GM21529 (cell line): ENCODE measurements at regions not wholly inside any gene's neighbourhood (a gene's known extent, or its start where the extent isn't known, plus 50 kb on each side); places are given as distances from the start of the nearest gene placed in this dataset.
"Not testable (repeated sequence)": the region's sequence is repeated elsewhere in the genome, so short reads cannot be mapped to it uniquely, and the experiment has no call there.

Source experiments
- ATAC-seq: cut with Tn5 transposase; IDR thresholded peaks from one replicate; pipeline ENCODE4 v1.9.1; 2021; ENCODE audit not compliant: unreplicated experiment

DNA sequence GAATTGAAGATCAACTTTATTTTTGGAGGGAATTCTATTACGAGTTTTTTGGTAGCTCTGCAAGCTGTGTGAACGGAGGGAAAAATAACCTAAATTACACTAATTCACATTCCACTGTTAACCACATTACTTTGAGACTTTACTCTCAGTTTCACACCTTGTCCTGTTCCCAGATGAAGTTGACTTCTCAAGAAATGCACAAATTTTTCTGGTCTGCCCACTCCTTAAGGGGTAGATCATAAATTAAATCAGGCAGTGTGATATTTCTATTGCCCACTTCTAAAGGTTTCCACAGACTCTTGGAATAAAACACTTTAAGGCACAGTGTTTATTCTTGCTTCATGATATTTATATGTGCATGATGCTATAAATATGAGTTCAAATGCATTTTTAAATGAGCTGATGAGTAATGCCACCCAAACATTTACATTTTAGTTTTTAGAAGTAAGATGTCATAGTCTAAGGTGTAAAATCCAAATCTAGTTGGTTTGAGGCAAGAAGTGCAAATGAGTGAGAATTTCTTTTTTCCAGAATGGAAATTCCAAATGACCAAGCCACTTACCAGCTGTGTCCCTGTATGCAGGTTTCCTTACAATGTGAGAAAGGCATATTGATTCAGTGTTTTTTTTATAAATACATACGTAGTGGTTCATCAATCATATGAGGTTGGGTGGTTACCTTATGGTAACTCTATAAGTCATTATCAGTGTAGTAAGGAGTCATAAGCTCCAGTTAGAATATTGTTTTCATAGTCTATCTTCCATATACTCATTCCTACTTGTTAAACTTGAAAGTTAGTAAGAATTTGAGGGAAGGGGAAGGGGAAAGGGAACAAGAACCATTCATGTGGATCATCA is 437.7 kb upstream of the MEF2C start:
- ATAC-seq = no peak

DNA sequence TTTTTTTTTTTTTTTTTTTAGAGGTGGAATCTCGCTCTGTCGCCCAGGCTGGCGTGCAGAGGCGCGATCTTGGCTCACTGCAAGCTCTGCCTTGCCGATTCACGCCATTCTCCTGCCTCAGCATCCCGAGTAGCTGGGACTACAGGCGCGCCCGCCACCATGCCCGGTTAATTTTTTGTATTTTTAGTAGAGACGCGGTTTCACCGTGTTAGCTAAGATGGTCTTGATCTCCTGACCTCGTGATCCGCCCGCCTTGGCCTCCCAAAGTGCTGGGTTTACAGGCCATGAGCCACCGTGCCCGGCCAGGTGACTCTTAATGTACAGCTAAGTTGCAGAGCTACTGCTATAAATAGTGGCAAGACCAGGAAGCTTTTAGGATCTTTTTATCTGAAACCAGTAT is 434.9 kb upstream of the MEF2C start:
- not testable (repeated sequence) for ATAC-seq

DNA sequence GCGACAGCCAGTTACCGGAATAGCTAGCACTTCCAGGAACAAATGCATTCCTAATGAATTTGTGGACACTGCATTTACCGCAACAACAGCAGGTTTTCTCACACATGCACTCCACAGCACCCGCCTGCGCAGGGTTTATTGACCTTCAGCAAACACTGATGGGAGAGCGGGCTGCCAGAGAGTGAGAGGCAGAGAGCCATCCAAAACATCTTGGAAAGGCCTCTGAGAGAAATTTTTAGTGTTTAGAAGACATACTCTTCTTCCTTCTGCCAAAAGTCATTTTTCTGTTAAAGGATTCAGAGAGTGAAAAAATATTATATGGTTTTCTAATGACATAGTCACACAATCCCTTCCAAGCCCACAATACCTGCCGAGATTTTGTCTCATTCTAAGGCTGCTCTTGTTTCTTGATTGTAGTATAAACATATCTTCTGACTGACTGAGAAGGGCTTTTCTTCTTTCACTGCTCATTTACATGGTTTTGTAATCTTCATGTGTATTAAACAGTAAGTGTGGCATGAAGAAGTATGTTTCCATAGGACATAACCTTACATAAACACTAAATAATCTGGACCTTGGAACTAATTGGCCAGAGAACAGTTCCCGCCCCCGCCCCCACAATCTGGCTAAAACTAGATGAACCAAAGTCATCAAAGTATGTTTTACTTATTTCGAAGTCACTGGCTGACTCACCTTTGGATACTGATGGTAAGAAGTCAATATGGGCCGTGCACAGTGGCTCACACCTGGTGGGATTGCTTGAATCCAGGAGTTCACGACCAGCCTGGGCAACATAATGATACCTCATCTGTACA is 432.5 kb upstream of the MEF2C start:
- ATAC-seq = no peak

DNA sequence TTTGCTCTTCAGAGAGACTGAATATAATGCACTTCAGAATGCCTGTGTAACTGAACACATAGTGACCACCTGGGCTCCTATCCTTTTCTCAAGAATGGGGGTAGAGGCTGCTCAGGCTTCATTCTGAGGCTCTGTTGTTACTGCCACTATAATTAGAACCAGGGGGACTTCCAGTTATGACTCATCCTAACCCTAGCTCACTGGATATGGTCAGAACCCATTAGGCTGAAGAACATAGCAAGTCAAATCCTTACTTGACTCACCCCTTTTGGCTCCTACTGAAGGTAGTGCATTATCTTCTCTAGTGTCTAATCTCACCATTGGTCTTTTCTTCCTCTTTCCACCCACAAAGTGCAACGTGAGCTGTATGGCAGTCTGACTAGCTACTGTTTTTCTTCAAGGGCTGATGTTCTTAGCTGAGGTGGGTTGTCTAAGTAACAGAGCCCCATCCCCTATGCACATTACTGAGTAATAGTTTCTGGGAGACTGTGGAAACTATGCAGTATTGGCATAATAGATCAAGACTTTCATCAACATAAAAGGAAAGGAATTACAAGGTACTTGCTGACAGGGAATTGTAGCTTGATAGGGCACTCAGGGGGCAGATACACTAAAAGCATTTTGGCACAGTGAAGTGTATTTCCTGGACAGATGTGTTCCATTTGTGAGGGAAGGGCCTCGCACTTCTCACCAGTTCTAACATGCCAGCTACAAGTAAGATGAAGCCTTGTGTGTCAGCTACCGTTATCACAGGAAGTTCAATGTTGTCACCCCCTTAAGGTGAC is 431.0 kb upstream of the MEF2C start:
- peak; percentile 94 for ATAC-seq

DNA sequence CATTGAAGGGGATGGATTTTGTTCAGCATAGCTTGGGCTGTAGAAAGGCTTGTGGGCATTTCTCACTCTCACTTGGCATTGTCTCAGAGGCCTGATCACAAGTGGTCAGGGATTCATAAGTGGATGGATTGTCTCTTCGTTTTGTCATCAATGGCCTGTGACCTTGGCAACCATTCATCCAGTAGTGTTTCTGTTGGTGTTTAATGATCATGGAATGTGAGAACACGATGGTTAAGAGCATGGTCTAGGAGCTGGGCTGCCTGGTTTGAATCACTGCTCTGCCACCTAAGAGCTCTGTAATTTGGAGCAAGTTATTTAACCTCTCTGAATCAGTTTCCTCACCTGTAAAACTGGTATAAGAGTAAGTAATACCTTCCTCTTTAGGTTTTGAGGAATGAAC is 430.1 kb upstream of the MEF2C start:
- no peak for ATAC-seq

DNA sequence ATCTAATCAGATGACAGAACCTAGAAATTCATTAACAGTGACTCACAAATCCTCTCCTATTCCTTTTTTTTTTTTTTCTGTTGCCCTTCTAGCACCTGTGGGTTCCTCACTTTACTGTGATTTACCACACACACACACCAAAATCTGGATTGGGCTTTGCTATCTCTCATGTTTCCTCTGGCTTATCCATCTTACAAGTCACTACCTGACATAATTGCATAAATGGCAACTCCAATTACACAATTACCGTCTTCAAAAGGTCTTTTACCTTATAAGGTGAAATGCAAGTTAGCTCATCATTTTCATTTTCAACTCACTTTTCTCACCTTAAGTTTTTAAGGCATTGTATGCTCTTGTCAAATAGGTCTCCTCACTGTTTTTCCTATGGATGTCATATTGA is 426.3 kb upstream of the MEF2C start:
- ATAC-seq = no peak

DNA sequence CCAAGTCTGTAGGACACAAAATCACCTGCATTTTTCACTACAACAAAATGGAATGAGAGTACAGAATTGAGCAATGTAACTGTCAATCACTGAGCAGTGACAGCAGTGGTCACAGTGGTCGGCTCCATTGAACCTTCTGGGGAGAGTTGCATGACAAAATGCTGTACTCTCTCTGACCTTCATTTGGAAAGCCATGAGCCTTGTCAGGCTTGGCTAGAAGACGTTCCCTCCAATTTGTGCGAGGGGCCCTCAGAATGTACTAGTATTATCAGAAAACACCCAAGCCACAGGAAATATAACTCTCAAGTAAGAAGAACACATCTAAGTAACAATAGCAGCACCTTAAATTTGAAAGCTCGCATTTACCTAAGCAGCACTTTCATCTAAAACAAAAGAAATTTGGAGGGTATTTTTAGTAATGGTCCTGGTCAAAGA is 425.6 kb upstream of the MEF2C start:
- ATAC-seq = peak; percentile 92

DNA sequence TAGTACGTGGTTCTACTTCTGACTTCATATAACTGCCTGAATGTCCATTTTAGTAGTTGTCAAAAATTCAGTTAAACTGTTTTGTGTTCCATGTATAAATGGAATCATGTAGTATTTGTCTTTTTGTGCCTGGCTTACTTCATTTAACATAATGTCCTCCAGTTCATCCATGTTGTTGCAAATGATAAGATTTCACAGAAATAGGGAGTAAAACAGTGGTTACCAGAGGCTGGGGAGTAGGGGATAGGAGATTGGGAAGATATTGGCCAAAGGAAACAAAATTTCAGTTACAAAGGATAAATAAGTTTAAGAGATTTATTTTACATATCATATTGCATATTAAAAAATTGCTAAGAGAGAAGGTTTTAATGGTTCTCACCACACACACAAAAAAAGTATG is 425.0 kb upstream of the MEF2C start:
- ATAC-seq = no peak

DNA sequence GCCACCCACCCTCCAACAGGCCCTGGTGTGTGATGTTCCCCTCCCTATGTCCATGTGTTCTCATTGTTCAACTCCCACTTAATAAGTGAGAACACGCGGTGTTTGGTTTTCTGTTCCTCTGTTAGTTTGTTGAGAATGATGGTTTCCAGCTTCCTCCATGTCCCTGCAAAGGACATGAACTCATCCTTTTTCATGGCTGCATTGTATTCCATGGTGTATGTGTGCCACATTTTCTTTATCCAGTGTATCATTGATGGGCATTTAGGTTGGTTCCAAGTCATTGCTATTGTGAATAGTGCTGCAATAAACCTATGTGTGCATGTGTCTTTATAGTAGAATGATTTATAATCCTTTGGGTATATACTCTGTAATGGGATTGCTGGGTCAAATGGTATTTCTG is 424.2 kb upstream of the MEF2C start:
- ATAC-seq = not testable (repeated sequence)

DNA sequence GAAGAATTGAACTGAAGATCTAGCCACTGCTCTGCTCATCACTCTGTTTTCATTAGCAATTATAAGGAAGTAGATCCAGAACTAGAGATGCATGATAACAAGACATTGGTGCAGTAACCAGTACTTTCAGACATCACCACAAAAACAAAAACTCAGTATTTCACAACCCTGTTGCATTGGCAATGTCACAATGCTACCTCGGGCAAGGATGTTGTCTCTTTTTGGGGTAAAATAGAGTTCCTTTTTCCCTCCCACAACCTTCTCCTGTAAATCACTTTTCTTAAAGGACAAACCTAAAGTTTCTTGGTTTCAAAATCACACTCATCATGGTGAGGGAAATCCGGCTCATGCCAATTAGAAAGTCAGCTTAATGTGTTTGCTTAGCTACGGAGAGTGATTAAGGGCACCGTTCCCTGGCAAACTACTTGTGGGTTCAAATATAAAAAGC is 420.1 kb upstream of the MEF2C start:
- ATAC-seq = peak; percentile 58

DNA sequence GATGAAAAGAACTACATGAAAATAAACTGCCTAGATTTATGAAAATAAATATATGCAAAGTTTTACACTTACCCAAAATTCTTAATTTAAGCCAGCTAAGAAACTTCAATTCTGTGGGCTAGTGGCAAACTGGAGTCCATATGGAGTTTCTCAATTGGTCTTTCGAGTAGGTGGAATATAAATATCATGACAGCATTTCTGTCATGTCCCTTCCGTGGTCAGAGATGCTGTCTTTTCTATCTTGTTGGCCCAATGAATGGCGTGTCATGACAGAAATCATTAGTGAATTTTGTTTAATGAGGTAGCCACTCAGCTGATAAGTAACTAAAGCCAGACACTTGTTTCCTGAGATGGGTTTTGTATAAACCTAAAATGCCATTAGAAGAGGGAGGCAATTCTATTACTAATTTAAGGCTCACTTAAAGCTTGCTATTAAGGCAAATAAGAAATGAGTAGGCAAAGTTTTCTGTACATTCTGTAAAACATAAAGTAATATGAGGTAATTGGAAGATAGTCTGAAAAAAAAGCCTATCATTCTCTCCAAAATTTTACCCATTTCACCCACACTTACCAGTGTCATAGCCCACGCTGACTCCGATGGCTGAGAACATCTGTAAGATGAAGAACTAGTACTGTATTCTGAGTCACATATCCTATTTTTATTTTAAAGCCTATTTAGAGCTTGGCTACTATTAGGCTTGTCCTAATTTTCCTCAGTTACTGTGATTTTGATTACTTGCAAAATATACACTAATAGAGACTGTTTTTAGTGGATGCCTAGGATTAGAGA is 419.3 kb upstream of the MEF2C start:
- no peak for ATAC-seq

DNA sequence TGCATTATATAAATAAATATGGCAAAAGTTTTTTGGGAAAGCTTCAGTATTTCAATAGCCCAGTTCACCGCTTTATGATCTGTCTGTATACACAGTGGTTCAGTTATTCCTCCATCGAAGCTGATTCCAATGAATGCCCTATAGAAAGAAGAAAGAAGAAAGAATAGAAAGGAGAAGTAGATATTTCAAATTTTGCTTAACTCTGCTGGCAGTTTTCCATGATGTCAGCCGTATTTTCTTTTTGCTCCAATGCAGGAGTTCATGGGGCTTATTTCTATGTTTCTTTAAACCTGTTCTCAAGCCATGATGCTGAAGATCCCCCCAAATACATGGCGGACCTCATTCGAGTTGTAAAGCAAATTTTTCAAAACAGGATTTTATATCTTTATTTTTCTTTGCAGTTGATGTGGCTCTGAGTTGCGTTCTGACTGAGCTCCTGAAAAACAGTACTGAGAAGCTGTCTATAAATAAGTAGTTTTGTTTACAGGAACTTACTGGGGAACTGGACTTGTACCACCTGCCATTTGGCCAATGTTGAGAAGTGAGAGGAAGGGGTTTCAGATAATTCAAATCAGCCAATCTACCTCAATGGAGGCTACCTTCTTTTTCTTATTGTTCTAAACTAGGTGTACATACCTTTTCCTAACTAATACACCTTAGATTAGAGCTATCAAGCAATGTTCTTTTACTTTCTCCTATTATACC is 418.5 kb upstream of the MEF2C start:
- ATAC-seq = peak; percentile 83

DNA sequence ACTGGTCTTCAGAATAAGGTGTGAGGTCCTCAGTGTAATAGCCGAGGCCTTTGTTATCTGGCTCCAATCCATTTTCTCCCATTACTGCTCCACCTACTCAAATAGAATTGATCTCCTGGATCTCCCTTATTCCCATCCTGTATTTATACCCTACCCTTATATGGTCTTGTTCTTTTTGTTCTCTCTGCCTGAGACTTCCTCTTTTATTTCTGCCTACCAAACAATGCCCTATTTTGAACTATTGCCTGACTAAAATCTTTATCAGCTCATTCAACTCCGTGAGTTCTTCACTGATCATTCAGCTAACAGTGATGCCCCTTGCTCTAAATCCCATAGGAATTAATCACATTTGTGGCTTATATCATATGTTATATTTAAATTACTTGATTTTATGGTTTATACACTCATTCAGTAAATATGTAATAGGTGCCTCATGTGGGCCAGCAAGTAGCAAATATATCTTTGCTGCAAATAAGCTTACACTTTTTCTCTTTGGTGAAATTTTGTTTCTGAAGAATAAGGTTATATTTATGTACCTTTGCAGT is 417.5 kb upstream of the MEF2C start:
- no peak for ATAC-seq

DNA sequence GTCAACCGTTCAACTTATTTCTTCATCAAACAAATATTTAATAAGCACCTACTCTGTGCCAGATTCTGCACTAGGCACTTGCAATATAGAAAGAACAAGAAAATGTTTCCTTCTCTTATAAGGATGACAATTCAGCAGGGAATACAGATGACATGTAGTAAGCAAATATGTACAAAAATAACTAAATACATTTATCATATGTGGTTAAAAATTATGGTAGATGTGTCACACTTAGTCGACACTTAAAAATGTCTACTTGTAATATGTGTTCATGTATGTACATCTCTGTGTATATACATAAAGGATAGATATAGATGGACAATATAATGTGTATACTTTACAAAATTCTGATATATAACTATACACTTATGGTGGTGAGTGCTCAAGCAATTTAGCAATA is 417.0 kb upstream of the MEF2C start:
- no peak for ATAC-seq

DNA sequence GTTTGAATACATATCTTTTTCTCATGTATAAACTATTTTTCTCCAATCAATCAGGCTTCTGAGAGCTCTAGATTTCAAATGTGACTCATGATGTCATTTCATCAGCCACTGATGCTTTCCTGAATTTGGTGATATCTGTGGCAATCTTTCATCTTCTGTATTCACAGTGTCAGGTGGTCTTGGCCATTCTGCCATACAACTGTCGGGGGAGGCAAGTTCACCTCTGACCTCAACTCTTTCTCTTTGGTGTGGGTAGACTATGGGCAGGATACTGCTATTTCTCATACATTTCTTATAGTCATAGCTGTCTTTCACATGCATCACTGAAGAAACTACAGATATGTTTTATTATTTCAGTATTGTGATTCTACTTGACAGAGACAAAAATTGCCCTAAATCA is 414.1 kb upstream of the MEF2C start:
- ATAC-seq = no peak

DNA sequence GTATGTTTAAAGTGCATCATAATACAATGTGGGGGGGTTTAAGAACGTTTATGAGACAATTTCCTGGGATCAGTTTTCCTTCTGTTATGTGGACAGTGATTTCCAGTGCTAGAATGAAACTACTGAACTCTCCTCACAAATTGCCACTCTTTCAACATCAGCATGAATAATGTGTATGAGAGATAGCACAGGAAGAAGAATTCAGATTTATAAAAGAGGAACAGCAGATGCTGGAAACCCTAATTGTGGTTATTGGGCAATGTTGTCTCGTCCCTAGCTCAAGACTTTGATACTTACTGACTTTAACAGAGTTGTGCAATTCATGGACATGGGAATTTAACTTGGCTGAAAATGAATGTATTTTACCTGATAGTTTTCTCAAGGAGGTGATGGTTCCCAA is 410.8 kb upstream of the MEF2C start:
- ATAC-seq = no peak

DNA sequence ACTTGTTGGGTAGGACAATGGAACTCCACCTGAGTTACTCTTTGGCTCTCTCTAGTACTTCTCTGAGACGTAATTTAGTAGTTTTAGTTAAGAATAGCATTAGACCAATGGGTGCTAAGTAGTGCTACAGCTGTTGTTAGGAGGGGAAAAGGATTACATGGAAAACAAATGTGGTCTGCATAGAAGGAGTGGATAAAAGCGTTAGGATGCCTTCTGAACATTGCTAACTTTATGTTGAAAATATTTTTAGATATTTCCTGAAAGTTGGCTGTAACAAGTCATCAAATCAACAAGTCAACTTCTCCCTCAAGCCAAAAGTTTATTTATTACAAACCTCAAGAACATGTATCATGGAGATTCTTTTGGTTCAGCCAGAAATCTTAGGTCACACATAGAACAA is 409.5 kb upstream of the MEF2C start:
- no peak for ATAC-seq

DNA sequence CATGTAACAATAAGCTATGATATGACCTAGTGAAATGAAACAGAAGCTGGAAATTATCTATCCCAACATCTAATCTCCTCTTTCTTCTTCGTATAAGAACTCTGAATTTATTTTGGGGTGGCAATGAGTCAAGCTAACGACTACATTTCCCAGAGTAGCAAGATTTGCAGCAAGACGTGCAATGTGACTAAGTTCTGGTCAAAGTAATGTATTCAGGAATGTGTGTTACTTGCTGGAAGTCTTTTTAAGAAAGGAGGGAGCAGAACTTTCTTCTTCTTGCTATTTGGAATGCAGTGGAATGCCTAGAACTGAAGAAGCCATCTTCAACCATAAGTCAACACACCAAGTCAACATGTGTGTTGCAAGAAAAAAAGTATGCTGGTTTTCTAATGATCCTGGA is 406.6 kb upstream of the MEF2C start:
- no peak for ATAC-seq

DNA sequence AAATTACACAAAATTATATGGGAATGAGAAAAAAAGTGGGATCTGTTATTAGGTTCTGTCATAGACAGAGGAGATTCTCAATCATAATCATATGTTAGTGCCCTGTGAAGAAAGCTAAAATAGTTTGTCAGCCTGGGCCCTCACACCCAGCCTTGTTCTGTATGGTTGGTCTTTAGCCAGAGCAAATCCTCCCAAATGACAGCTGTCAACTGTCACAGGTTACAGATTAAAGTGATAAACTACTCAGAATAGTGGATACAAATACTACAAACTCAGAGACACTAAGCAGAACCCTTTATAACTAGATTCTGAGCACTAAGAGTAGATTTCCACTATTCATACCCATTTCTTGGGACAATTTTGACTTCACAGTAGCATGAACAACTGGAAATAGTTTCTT is 405.0 kb upstream of the MEF2C start:
- ATAC-seq = no peak

DNA sequence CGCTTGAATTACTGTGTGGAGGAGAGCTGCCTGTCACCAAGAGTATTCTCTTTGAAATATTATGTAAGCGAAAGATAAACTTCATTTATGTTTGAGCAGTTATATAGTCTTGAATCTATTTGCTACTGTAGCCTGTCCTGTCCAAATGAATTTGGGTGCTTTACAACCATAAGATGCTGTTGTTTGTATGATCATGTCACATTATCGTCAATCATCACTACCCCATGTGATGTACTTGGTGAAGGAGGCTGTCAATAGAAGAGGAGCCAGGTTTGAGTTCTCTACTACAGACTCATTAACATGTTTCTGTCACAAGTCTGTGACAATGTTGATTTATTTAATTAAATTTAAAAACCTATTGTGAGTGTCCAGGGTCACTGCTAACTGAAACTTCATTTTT is 403.3 kb upstream of the MEF2C start:
- ATAC-seq = no peak
